ENCODE measurements at regions not wholly inside any gene's neighbourhood (a gene's known extent, or its start where the extent isn't known, plus 50 kb on each side); places are given as distances from the start of the nearest gene placed in this dataset.

DNA sequence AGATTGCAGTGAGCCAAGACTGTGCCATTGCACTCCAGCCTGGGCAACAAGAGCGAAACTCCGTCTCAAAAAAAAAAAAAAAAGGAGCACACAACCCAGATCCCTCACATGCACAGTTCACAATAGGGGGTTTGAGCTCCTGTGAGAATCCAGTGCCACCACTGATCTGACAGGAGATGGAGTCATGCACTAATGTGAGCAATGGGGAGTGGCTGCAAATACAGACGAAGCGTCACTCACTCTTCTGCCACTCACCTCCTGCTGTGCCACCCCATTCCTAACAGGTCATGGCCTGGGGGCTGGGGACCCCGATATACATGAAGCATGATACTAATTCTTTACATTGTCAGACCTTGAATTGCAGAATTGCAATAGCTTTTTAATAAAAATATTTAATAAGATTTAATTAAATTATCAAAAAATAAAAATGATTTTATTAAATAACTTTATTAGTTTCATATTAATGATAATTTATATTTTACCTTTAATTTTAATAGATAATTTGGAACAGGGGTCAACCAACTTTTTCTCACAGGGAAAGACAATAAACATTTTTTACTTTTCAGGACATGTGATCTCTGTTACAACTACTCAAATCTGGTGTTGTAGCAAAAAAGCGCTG, 171.4 kb downstream of the COPRS start:
- no peak overlapping the region for H2AFZ ChIP-seq (ENCODE audit: low read depth, low read length)
- TF ChIP-seq POLR2A (IDR thresholded peaks at IDR 0.05; ENCODE audit: low read depth, low read length) (no peak), FOS (IDR thresholded peaks at IDR 0.05; ENCODE audit: borderline replicate concordance, insufficient read depth, low read length) (no peak), POLR2AphosphoS5 (IDR thresholded peaks at IDR 0.05; ENCODE audit: insufficient read depth, low read depth, low read length) (no peak), CTCF (IDR thresholded peaks at IDR 0.05; ENCODE audit: extremely low read depth in 1 of 2, insufficient read depth in 1 of 2, low read depth in 1 of 2, low read length in 2 of 2) (no peak), MYC (IDR thresholded peaks at IDR 0.05; ENCODE audit: low read depth, low read length) (no peak), EZH2 (IDR thresholded peaks at IDR 0.05; ENCODE audit: borderline replicate concordance, low read depth, low read length, severe bottlenecking) (no peak), GATA2 (IDR thresholded peaks at IDR 0.05; ENCODE audit: insufficient read depth, insufficient read length, low read depth, low read length) (no peak), MAX (IDR thresholded peaks at IDR 0.05; ENCODE audit: insufficient read depth, insufficient read length) (no peak), JUN (IDR thresholded peaks at IDR 0.05; ENCODE audit: borderline replicate concordance, insufficient read depth, insufficient read length, low read depth) (no peak)
- DNase-seq (ENCODE audit: low read depth, low spot score) = no peak
- FAIRE-seq = no peak
- H3K9me3 ChIP-seq (replicated peaks; ENCODE audit: control insufficient read depth, insufficient read depth, low read length) = no peaks in the 10 kb centered on the region
- H4K20me1 ChIP-seq (replicated peaks; ENCODE audit: control insufficient read depth, extremely low read depth, insufficient read depth, low read length) = no peaks in the 10 kb centered on the region
- no TSS peak for BruUV-seq (replicated peaks)
- H3K27me3 ChIP-seq (ENCODE audit: control insufficient read depth in 2 of 2, insufficient read depth in 2 of 2, low read length in 2 of 2) = peaks cover 4 to 8% of the 10 kb centered on the region in 2 experiments
- H3K4me3 ChIP-seq (replicated peaks in 1 of 3; ENCODE audit: insufficient read depth in 1 of 3, low read depth in 1 of 3, low read length in 3 of 3) = no peak overlapping the region
- H3K4me2 ChIP-seq (ENCODE audit: insufficient read depth, low read length) = no peak overlapping the region
- dilution Hi-C loops (cut with MboI; ENCODE audit: extremely low pct_ligation_motif_present, low sequenced_read_pairs) = no loop called here
- H3K9ac ChIP-seq (replicated peaks; ENCODE audit: extremely low read depth, insufficient read depth, low read length) = no peak overlapping the region
- ChIA-PET CTCF (interaction anchor here (1.9 kb wide), 1 partner anchor 37 kb away, joined by 5 read pairs; no protein-coding TSS in a partner anchor), POLR2A (no interaction called here)
- intact Hi-C loops (cut with micrococcal nuclease) = no loop called here
- H3K27ac ChIP-seq (ENCODE audit: insufficient read depth, low read depth, low read length) = no peak overlapping the region
- H3K36me3 ChIP-seq (ENCODE audit: control insufficient read depth in 2 of 2, extremely low read depth in 1 of 2, insufficient read depth in 2 of 2, low read length in 2 of 2) = no peaks in the 10 kb centered on the region
- H3K4me1 ChIP-seq (ENCODE audit: control insufficient read depth, extremely low read depth, insufficient read depth, low read length) = no peaks in the 10 kb centered on the region
- H3K79me2 ChIP-seq (ENCODE audit: control insufficient read depth, insufficient read depth, low read length) = no peaks in the 10 kb centered on the region
- H3K9me1 ChIP-seq (replicated peaks; ENCODE audit: control insufficient read depth, extremely low read depth, insufficient read depth, low read length) = no peaks in the 10 kb centered on the region
